ENCODE measurements at regions not wholly inside any gene's neighbourhood (a gene's known extent, or its start where the extent isn't known, plus 50 kb on each side); places are given as distances from the start of the nearest gene placed in this dataset.
A peak's percentile ranks its signal among the peaks of the same experiment; 100 is the strongest.

DNA sequence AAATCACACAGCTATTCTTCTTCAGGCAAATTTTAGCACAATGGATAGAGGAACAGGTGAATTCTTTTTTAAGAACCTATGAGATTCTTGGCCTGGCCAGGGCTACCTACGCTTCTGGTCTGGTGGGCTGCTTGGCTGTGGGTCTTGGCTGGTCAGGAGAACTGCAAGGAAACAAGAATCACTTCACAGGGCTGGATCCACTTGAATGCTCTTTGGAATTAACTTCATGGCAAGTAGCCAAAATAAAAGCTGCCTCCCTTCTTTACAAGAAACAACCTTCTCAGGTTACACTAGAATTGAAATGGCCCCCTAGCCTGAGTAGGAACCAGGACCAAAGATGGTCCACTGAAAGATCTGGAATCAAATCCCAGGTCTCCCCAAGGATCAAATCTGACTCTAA lies 519.1 kb downstream of the IQCM start:
- FAIRE-seq (no peak), DNase-seq (ENCODE audit: low spot score) (no peak)

DNA sequence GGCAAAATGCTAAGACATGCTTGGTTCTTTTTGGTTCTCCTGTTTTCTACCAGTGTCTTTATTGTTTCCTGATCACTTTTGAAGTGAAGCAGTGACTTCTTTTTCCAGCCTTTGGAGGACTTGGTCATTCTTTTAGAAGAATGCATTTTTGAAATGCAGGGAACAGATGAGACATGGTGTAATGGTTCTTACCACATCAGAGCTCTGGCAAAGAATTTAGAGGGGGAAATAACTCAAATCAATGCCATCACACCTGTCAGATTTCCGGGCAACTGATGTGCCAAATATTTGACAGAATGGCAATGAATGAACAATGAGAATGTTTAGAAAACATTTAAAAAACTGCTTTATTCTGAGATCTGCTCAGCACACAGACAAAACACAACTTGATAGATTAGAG lies 519.6 kb downstream of the IQCM start:
- FAIRE-seq, result no peak

DNA sequence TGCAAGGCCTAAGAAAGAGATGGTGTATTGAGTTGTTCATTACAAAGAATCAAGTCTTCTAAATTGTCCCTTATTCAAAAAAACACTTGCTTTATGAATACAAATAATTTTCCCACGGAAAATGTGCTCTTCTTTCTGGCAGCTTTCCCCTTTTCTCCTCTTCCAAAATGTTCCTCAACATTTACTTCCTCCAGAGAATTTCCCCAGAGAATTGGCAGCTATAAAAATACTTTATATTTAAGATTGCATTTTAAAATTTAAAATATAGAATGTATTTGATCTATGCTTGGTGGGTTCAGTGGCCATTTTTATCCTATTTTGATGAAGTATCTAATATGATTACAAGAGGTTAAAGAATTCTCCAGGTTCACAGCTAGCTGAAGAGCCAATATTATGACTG lies 521.0 kb downstream of the IQCM start:
- FAIRE-seq (no peak), DNase-seq (ENCODE audit: low spot score) (no peak)

More for the DNA sequence above, 519.6 kb downstream of the IQCM start:
- no peak for DNase-seq (ENCODE audit: low spot score)

DNA sequence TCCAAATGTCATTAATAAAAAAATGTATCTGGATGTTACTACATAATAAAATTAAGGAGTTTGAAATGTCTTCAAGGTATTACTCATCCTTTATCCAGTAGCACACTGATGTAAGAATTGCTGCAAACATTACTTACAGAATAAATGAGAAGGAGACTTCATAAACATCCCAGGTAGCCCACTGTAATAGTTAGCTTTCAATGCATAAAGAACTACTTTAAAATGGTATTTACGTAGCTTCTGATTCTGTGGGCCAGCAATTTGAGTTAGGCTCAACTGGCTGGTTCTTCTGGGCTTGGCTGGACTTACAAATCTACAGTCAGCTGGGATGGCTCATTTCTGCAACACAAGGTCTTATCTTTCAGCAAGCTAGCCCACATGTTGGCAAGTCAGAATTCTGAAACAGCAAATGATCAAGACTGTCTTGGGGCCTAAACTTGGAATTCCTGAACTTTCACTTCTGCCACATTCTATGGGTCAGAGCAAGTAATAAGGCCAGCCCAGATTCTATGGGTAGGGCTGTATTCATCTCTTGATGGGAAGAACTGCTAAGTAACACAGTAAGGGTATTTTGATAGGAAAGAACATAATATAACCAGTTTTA lies 522.5 kb downstream of the IQCM start:
- FAIRE-seq (no peak), DNase-seq (ENCODE audit: low spot score) (no peak)

DNA sequence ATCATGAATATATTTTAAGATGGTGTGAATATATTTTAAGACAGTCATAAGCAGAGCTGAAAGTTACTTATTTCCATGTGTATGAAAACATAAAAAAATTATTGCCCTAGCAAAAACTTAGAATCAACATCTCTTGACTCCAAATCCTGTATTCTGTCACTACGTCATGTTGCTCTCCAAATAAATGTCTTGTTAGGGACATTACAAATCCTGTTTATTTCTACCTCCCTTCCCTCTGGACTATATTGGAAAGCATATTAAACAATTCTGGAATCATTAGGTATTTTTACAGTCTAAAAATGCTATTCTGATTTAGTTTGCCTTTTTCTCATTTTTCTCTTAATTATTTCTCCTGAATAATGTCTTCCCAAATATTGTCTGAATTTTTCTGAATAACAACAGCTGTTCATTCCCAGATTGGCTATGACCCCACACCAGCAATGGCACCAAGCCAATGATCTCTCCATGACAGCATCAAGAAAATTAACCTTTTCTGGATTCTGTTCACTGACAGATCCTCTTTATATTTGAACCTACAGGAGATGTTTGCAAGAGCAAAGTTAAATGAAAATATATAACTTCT lies 523.1 kb downstream of the IQCM start:
- FAIRE-seq (no peak), DNase-seq (ENCODE audit: low spot score) (no peak)

DNA sequence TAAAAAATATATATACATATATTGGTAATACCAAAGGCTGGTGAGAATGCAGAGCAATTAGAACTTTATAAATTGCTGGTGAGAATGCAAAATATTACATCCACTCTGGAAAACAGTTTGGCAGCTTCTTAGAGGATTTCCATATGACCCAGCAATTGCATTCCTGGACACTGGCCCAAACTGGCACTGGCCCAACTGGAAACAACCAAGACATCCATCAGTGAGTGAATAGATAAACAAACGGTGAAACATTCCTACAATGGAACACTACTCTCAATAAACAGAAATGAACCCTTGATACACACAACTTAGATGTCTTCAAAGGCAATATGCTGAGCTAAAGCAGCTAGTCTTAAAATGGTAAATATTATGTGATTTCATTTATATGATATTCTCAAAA lies 524.2 kb downstream of the IQCM start:
- no peak for DNase-seq (ENCODE audit: low spot score)
- FAIRE-seq, result no peak

DNA sequence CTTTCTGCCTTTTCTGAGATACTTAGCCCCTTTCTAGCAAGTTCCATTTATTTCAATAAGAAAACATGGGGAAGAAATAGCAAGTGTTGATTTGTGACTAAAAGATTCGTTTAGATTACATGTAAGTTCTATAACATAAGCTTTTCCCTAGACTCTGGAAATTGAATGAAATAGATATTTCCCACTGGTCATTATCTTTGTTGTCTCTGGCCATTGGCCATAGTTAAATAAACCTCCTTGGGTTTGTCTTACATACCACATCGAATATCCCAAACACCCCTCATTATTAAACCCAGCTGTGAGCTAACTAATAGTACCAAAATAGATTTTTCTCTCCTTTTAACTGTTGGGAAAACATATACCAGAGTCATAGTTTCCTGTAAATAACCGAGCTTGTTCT lies 534.8 kb downstream of the IQCM start:
- FAIRE-seq (no peak), DNase-seq (ENCODE audit: low spot score) (no peak)

DNA sequence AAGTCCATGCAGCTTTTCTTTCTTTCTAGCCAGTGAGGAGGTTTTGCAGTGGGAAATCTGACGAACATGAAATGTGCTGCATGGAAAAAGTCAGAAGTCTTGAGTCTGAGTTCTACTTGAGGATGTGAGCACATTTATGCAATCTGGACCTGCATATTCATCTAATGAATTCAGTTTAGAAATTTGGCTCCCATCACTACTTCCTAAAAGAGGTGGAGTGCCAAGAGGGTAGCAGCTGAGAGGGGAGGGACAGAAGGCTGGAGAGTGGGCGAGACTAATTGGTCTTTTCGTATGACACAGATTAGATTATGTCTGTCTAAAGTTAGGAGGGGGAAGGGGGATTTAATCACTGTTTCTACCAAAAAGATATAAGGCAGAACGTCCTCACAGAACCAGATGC lies 535.9 kb downstream of the IQCM start:
- DNase-seq (ENCODE audit: low spot score) (no peak), FAIRE-seq (no peak)

DNA sequence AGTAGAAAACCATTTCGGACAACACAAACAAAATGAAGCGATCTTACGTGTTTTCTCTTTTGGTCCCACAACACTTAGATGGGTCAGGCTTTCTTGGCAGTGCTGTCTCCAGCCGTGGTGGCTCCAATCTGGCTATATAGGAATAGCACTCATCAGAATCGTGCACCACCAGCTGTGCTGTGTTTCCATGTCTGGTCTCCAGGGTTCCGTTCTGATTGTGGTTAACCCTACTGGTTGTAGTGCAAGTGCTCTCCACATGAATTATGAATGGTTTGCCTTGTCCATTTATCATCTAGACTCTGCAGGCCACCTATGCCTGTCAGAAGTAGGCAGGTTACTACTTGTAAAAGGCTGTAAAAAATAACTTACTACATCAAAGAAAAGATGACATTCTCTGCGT lies 536.3 kb downstream of the IQCM start:
- FAIRE-seq (no peak), DNase-seq (ENCODE audit: low spot score) (no peak)

DNA sequence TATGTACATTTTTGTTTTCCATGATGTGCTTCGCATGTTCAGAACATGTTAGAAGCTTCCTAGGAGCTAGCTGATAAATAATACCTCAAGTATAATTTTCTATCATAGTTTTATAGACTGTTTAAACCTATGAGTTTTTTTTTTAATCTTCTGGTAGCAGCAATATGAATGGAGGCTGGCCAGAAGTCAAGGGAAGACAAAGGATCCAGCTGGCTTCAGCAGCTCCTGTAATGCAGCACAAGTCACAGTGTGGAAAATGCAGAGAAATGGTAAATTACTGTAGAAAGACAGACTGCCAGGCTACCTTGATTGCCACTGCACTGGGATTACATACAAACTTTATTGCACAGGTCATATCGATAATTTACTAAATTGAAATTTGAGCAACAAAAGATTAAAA lies 537.9 kb downstream of the IQCM start:
- DNase-seq (ENCODE audit: low spot score) (no peak), FAIRE-seq (no peak)

DNA sequence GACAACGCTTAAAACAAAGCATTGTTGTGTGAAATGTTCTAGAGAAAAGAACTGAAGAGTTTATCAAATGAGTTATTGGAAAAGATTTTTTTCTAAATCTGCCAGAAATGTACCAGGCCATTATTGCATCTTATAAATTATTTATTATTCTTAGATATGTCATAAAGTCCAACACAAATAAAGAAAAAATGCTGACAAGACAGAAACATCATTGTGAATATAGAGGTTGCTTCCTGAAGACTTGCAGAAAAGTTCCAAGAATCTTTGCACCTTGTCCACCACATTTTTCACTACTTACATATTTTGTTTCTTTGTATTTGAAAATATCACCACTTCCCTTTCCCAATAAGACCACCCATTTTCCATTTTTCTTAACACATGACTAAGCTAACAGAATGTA lies 545.8 kb downstream of the IQCM start:
- FAIRE-seq (no peak), DNase-seq (ENCODE audit: low spot score) (no peak)

DNA sequence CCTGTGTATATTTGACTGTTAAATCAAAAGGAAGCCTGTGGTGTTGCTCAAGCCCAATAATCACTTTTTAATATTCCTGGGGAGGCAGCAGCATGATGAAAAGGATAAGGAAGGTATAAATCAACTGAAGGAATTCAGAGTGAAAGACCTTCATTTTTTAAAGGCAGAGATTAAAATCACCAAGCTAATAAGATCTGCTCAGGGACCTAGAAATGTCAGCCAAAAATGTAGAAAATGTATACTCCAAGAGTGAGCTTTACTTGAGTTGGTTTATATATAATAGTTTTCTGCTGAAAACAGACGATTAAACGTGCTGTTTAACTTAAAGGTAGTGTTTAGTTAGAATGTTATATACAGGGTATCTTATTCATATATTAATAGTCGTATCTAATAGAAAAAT lies 549.3 kb downstream of the IQCM start:
- DNase-seq (ENCODE audit: low spot score) (no peak), FAIRE-seq (no peak)

DNA sequence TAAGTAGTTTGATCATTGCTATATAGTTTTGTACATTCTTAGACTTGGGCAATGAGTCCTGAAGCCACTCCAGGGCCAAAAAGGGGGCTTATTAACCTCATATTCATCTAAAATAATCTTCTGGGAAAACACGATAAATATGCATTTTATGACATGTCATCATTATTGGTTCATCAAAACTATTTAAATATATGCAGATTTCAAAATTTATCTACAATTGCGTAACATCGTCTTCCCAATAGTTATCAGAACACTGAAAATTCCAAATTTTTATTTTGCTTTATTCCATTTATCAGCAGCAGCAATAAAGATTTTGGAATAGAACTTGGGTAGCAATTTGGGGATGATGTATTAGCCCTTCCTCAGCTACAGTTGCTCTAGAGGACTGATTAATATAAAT lies 550.0 kb downstream of the IQCM start:
- DNase-seq (ENCODE audit: low spot score) (no peak), FAIRE-seq (no peak)

DNA sequence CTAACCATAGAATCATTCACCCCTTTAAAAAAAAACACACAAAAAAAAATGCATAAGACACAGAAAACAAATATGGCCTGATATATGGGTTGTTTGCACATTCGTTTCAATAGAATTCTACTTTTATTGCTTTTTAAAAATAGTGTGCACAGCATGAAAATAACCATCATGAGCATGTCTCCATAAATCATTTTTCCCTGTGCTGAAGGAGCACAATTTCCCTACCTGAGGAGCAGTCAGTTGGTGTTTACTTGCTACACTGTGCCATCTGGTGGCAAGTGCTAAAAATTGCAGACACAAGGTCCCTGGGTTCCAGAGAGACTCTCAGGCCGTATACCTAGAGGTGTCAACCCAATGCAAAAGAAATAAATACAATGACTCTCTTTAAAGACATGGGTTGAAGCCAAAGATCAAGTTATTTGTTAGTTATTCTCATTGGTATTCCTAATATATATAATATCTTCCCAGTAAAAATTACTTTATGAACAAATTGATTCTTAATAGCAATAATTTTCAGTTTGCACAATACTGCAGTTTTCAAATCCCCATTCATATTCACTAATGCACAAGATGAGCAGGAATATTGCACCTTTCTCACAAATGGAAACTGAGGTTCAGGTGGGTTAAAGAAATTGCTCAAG lies 551.4 kb downstream of the IQCM start:
- no peak for FAIRE-seq
- DNase-seq (ENCODE audit: low spot score), result peak; percentile 11

DNA sequence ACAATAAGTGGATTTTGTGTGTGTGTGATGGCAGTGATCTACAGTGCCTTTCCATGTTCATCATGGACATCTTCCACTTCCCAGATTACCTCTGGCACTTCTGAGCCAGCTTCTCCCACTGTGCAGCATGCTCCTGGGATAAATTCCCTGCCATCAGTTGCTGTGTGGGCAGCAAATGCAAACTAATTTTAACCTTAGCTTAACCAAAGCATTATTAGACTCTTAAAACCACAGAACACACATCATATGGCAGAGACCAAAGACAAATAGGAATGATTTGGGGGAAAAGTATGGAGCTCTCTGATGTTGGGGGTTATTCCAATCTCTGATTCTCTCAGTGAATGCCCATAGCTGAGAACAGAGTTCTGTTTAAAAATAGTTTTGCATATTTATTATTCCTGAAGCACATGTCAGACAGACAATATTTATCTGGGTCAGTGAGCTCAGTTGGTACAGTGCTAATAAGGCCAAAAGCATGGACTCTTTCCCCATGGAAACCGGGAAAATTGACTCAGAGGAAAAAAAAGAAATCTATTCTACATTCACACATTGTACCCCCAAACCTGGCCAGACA lies 567.4 kb downstream of the IQCM start:
- FAIRE-seq, result no peak

DNA sequence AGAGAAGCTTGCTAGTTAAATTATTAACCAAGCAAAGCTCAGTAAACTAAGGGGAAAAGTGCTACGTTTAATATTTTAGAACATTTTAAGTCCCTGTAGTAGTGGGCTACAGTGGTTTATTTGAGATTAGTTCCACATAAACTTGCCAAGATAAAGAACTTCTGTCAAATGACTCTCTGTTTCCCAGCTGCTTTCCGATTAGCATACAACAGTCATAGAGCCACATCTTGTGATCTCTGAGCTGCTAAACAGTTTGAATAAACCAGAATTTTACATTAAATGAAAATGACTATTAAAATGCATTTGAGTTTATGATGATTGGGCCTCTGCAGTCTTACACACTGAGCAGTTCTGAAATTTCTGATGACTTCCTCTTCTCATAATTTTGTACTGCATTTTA lies 568.5 kb downstream of the IQCM start:
- FAIRE-seq, result no peak
- no peak for DNase-seq (ENCODE audit: low spot score)

More for the DNA sequence above, 567.4 kb downstream of the IQCM start:
- no peak for DNase-seq (ENCODE audit: low spot score)

DNA sequence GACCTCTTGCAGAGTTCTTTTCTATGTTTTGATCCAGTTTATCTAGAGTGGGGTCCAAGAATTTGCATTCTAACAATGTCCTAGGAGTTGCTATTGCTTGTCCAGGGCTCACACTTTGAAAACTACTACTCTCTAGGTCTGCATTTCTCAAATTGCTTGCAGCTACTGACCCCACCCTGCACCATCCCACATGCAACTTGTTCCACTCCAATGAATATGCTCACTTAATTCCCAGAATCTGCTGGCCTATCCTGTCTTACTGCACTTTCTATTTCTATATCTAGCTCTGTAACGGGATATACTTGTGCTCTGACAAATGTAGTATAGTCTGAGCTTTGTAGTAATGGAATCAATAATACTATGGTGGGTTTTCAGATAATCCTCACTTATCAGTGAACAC lies 570.3 kb downstream of the IQCM start:
- FAIRE-seq (no peak), DNase-seq (ENCODE audit: low spot score) (no peak)

DNA sequence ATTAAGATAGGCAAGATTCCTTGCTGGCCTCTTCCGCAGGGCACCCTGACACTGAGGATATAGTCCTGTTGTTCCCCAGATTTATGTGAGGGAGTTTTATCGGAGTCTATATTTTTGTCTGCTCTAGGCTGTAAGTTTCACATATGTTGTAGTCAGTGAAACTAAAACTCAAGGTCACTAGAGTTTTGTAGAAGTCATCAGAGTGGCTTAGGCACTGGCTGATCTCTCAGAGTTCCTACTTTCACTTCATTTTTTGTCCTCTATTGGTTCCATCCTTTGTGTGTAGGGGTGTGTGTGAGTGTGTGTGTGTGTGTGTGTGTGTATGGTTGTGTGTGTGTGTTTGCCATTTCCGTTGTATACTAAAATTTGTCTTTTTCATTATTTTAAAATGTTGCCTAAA lies 577.5 kb downstream of the IQCM start:
- no peak for FAIRE-seq
- DNase-seq (ENCODE audit: low spot score), result no peak

DNA sequence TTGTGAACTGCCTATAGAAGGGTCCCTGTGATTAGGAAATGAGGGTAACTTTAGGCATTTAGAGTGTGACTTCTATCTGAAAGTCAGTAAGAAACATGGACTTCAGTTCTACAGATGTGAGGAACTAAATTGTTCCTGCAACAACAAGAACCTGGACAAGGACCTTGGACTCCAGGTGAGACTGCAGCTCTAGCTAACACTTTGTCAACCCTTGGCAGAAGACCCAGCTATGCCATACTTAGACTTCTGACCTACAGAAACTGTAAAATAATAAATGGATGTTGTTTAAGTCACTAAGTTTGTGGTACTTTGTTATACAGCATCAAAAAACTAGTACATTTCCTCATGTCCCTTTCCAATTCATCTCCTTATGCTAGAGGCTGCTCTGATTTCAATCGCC lies 580.8 kb downstream of the IQCM start:
- DNase-seq (ENCODE audit: low spot score) (no peak), FAIRE-seq (no peak)

DNA sequence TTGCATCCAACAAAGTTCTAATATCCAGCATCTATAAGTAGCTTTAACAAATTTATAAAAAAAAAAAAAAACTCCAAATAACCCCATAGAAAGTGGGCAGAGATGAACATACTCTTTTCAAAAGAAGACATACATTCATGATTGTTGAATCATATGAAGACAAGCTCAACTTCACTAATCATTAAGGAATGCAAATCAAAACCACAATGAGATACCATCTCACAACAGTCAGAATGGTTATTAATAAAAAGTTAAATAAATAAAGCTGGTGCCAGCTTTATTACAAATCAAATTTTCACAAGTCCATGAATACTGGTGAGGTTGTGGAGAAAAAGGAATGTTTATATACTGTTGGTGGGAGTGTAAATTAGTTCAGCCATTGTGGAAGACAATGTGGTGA lies 592.0 kb downstream of the IQCM start:
- DNase-seq (ENCODE audit: low spot score), result peak; percentile 18
- no peak for FAIRE-seq

DNA sequence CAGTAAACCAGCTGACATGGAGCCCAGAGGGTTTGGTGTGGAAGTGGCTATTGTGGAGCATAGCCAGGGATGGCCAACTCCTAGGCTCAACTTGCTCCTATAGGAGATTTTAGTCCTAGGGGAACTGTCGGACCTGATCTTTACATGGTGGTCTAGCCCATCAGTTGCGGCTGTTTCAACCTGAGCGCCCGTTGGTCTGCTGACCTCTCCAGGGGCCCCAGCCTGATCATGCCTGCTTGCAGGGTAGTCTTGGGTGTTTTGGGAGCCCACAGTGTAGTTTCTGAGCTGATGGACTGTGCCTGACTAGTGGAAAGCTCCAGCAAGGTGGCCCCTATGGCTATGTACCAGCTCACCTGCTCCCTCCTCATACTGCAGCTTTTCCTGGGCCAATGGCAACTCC lies 597.0 kb downstream of the IQCM start:
- FAIRE-seq (no peak), DNase-seq (ENCODE audit: low spot score) (no peak)

DNA sequence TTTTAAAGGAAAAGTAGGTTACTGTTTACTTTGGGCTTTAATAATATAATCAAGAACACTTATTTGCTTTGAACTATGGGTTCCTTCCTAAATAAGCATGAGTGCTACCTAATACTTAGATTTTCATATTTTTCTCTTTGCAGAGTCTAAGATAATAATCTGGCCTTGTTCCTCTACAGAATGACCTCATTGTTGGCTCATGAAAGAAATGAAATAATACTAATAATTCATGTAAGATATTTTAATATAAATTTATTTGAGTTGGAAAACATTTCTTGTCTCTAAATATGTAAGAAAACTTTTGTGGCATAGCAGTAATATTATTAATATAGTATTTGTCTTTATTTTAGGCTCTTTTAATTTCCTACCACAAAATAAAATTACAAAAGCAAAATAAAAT lies 601.3 kb downstream of the IQCM start:
- no peak for FAIRE-seq
- no peak for DNase-seq (ENCODE audit: low spot score)

DNA sequence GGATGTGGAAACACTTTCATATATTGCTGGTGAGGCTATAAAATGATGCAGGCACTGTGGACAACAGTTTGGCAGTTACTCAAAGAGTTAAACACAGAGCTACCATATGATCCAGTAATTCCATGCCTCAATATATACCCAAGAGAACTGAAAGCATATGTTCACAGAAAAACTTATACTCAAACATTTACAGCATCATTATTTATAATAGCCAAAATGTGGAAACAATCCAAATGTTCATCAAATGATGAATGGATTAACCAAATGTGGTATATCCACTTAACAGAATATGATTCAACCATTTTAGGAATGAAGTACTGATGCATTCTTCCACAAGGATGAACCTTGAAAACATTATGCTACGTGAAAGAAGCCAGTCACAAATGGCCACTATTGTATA lies 603.8 kb downstream of the IQCM start:
- FAIRE-seq, result no peak
- DNase-seq (ENCODE audit: low spot score), result no peak
